NCI-H82 treated with DMSO at 0.1 percent for 48 hours (cell line): ENCODE measurements at regions not wholly inside any gene's neighbourhood (a gene's known extent, or its start where the extent isn't known, plus 50 kb on each side); places are given as distances from the start of the nearest gene placed in this dataset.
"Not testable (repeated sequence)": the region's sequence is repeated elsewhere in the genome, so short reads cannot be mapped to it uniquely, and the experiment has no call there.

Source experiments
- DNase-seq: peaks from one replicate; lab custom pipeline; 2025; ENCODE audit not compliant: unreplicated experiment; lab: John Stamatoyannopoulos, UW

DNA sequence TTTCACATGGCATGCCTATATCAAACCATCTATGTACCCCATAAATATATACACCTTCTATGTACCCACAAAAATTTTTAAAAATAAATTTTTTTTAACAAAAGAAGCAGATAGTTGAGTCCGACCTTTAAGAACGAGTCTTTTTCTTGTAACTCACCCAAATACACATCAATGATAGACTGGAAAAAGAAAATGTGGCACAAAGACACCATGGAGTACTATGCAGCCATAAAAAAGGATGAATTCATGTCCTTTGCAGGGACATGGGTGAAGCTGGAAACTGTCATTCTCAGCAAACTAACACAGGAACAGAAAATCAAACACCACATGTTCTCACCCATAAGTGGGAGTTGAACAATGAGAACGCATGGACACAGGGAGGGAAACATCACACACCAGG lies 532.7 kb downstream of the RBFOX1 start:
- not testable (repeated sequence) for DNase-seq

DNA sequence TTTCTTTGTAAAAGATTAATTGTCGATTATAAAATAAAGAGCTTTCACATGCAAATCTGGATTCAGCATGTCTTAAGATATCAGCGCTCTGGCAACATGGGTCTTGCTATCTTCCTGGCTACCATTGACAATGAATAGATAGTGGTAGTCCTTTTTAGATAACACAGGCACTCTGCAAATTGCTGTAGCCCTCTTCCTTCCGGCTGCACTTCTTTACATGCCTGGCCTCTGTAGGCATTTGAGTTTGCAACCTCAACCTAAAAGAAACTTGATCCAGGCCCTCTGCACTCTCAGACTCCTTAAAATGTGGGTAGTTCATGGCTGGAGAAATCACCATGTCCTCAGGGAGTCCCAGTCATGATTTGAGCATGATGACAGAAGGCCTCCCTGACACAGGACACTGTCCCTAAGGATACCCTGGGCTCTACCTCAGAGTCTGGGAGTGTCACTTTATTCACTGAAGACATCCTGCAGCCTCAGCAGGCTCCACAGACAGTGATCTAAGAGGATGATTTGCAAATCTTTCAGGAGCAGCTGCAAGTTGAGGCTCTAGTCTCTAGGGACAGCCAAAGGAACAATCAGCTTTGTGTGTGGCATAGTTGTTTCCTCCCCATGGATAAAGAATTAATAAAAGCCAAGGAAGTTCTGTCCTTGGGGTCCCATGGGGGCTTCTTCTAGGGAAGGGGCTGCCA lies 529.4 kb downstream of the RBFOX1 start:
- DNase-seq = peak; percentile 44

DNA sequence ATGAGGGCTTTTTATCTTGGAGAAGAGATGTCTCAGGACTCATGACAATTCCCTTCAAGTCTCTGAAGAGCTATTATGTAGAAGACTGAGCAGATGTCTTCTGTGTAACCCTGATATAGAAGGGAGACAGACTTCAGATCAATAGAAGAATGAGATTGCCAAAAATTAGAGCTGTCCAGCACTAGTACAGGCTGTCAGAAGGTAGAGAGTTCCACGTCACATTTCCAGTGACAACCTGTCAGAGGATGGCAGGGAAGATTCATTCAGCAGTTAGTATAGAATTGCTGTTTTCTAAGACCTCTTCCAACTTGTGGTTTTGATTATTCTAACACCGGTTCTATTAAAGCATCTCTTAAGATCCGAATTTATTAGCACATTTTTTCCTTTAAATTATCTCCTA lies 520.6 kb downstream of the RBFOX1 start:
- no peak for DNase-seq

DNA sequence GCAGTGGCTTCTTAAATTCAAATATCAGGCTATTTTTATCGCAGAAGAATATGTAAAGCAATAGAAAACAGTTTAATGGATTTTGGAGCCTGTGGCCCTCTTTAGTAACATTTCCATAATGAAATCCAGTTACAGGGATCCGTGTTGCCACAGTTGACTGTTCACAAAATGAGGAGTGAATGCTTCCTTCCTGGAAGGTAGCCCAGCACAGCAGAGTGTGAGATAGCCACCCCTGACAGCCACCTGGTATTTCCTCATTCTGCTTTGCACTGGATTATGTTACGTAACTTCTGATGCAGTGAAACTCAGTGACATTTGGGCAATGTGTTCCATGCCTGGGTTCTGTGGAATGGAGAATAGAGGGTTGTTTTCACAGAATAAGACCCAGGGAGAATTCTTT lies 517.2 kb downstream of the RBFOX1 start:
- DNase-seq = peak; percentile 37

DNA sequence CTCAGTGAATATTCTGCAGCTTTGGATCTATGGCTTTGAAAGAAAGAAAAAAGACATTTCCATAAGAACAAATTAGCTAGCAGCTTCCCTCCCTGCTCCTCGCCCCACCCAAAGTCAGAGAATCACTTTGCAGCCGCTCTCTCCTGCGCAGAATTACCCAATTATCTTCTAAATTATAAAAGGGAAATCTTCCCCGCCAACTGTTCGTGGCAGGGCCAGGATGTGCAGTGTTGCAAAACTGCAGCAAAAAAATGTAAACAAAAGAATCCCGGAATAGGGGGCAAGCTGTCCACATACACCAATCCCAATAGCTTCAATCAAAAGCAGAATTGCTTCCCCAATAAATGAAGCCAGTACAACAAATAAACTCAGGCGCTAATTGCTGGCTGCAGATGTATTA lies 510.6 kb downstream of the RBFOX1 start:
- no peak for DNase-seq

DNA sequence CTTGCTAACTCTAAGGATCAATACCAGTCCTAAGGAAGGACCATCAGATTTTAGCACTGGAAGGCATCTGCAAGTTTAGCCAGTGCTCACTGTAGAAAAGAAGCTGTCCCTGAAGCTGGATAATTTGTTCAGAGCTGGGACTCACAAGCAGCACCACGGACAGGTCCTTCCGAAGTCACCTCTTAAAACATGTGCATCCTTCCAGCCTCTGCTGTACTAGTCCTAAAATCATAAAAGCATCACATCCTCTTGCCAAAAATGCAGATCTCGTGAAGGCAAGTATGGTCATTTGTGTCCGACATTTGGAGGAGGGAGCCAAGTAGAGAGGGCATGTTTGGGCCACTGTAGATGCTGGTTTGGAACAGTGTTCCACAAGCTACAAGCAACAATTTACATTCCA lies 506.9 kb downstream of the RBFOX1 start:
- no peak for DNase-seq

DNA sequence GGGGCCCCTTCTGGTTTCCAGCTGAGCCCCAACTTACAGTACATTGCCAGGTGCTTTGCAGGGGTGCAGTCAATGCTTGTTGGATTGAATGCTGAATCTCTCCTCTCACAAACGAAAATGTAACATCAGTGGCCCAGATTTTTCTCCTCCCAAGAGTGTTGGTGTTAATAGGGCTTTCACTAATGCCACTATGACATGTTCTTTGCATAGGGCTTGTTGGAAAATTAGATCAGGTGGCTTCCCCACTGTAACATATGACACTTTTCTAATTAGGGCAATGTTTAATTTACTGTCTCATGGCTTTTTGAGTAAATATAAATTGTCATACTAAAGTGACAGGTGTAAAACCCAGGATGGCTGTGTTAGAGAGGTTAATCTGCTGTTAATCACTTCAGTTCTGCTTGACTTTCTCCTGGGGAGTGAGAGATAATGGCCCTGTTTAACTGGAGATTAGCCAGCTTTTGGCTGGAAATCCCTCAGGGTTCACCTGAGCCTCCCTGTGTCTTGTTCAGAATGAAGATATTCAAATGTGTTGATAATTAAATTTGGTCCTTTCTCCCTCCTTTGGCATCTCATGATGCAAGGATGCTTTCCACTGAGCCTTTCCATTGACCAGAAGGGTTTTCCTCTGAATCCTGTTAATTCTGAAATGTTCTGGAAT lies 502.3 kb downstream of the RBFOX1 start:
- DNase-seq = peak; percentile 98

DNA sequence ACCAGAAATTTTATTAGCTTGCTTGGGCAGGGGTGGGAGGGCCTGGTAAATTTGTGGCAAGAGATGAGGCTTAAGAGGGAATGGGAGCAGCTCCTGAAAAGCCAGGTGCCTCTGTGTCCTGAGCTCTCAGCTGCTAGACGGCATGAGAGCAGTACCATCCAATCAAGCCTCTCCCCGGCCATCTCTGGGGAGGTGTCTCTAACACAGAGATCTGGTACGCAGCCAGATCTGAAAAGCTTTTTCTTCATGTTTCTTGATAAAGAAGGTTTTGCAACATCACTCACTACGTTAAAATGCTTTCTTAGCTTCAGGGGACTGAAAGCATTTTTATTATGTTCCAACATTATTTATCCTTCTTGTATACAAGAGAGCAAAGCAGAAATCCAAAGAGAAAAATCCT lies 488.2 kb downstream of the RBFOX1 start:
- DNase-seq = no peak

DNA sequence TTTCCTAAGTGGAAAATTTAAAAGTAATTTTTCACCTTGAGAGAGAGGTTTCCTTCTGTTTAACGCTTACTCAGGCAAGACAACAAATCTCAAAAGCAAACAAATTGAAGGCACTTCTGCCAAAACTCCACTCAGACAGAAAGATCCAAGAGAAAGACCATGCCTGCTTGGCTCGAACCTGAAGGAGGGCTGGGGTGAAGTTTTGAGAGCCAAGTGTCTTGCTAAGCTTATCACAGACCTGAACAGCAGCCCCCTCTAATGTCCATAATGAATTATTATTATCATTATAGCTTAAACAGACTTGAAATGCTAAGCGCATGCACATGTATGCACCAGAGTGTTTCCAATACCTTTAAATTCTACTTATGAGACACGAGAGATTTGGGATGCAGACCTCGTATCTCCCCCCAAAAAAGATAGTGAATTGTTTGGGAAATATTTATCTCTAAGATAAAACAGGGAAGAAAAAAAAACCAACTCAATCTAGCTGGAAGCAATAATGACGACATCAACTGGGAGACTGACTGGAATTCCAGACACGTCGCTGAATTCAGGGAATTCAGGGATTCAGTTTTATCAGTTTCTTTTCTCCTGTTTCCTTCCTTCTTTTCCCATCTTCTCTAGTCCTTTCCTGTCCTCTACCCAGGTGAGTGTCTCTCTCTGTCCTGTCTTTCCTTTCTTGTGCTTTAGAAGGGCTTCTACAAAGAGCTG lies 473.2 kb downstream of the RBFOX1 start:
- no peak for DNase-seq

DNA sequence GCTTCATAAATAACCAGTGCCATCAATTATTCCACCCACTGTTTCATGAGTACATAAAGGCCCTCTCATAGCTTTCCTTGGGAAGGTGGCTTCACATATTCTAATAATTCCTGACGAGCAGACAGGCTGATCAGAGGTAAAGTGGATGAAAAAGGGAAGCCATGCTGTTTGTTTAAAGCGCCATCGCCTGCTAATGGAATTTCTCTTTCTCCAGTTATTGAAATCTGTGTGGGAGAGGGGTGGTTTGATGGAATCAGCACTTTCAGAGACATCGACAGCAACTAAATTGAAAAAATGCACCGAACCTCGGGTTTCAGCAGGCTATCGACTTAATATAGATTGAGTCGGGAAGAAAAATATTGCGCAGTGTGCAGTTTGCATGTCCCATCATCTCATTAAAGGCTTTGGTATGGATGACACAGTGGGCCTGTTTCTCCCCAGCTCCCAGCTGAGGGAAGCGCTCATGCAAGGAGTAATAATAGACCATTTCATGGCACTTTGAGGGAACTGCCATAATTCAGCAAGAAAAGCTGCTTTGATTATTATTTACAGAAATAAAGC lies 472.1 kb downstream of the RBFOX1 start:
- no peak for DNase-seq

DNA sequence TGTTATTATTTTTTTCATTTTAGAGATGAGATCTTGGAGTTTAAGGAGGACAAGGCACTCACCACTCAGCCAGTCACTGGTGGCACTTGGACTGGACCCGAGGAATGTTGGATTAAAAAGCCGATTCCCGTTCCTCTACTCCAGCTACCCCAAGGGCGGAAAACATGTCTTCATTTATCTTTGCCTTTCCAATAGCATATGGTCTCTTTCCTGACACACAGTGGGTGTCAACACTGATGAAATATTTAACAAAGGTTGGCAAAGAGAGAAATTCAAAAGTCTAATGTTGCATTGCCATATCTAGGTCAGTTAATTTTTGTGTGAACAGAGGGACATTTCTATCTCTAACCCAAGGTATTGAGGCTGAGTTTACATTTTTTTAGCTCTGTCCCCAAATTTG lies 459.7 kb downstream of the RBFOX1 start:
- no peak for DNase-seq

DNA sequence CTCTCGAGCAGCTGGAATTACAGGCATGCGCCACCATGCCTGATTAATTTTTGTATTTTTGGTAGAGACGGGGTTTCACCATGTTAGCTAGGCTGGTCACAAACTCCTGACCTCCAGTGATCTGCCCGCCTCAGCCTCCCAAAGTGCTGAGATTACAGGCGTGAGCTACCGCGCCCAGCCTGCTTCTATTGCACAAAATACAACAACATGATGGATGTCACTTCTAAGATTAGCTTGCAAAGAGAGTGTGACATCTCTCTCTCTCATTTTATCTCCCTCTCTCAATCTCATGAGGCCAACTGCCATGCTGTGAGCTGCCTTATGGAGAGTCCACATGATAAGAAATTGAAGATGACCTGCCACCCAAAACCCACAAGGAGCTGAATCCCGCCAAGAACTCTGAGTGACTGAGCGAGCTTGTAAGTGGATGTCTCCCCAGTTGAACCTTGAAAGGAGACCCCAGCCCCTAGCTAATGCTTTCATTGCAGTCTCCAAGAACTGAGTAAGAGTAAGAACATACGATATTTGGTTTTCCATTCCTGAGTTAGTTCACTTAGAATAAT lies 458.5 kb downstream of the RBFOX1 start:
- DNase-seq = no peak

DNA sequence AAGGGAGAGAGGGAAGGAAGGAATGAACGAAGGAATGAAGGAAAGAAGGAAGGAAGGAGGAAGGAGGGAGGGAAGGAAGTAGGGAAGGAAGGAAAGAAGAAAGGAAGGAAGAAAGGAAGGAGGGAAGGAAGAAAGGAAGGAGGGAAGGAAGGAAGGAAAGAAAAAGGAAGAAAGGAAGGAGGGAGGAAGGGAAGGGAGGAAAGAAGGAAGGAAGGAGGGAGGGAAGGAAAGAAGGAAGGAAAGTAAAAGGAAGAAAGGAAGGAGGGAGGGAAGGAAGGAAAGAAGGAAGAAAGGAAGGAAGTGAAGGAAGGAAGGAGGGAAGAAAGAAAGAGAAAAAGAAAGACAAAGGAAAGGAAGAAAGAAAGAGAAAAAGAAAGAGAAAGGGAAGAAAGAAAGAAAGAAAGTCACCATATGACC lies 442.4 kb downstream of the RBFOX1 start:
- no peak for DNase-seq

DNA sequence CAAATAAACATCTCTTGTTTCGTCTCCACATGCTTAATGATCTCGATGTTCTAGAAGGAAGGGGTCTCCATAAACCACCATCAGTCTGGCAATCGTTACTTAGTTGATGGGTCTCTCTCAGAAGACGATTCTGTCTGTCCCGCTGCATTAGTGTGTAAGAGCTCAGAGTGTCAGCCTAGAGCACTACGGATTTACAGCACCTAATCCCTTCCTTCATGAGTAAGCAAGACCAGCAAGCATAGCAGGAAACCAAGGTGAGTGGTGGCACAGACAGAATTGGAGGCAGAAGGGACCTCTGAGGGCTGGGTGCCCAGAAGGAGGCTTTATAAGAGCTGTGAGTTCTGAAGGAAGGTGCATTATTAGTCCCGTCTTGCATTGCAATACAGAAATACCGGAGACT lies 440.1 kb downstream of the RBFOX1 start:
- peak; percentile 47 for DNase-seq

DNA sequence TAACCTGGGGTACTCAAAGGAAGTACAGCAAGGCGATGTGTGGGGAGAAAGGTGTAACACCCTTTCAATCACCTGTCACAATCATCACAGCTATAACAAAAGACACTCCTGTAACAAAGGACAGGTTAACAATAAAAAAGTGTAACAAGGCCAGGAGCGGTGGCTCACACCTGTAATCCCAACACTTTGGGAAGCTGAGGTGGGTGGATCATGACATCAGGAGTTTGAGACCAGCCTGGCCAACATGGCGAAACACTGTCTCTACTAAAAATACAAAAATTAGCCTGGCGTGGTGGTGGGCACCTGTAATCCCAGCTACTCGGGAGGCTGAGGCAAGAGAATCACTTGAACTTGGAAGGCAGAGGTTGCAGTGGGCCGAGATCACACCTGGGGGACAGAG lies 436.4 kb downstream of the RBFOX1 start:
- not testable (repeated sequence) for DNase-seq

DNA sequence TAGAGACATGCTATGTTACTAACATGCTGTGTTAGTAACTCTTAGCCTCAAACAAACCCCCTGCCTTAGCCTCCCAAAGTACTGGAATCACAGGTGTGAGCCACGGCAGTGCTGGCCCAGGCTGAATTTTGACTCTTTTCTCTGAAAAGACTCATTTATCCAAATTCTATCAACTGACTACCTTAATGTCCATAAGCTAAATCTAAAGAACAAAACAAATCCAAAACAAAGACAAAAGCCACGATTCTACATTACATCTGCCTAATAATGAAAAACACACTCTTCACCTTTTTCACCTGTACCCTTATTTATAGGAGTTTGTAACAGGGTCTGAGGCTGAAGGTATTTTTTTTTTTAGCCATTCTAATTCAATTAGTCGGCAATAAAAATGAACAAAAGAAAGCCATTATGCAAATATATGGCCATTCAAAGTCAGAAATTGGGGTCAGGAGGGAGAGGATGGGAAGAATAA lies 432.5 kb downstream of the RBFOX1 start:
- DNase-seq = no peak

DNA sequence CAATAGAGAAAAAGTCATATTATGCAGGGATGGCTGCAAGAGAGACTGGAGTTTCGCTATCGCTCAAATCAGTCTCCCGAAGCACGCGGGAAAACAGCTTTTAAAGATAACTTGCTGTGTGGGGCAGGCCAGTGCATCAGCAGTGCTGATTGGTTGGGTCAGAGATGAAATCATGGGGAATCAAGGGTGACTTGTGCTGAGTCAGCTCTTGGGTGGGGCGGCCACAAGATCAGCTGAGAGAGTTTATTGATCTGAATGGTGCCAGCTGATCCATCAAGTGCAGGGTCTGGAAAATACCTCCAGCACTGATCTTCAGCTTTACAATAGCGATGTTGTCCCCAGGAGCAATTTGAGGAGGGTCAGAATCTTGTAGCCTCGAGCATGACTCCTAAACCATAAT lies 430.5 kb downstream of the RBFOX1 start:
- no peak for DNase-seq
